Activated naive CD4-positive, alpha-beta T cell treated with anti-CD3 and anti-CD28 coated beads, Interleukin-2, amount 10 ng/mL, durations not matched to agents 7 days and 5 days (primary cell): ENCODE measurements at regions not wholly inside any gene's neighbourhood (a gene's known extent, or its start where the extent isn't known, plus 50 kb on each side); places are given as distances from the start of the nearest gene placed in this dataset.

Experiments used
- CTCF ChIA-PET: fragments of 350-600 bp; sonication (Branson Sonifier 250); formaldehyde crosslinking; loops from one replicate; lab custom pipeline; 2021; ENCODE audit warnings: antibody characterized with exemption; lab: Charles Lee
- DNase-seq: peaks from one replicate; pipeline ENCODE4 v3.0.0-alpha.2; 2020
- H3K27ac Mint-ChIP-seq: one replicate; pipeline ENCODE4 v1.8.0; 2021; ENCODE audit warnings: mild to moderate bottlenecking, moderate library complexity, mixed read lengths
- H3K27me3 Mint-ChIP-seq: one replicate; pipeline ENCODE4 v1.8.0; 2021; ENCODE audit warnings: mild to moderate bottlenecking, mixed read lengths
- H3K36me3 Mint-ChIP-seq: one replicate; pipeline ENCODE4 v1.8.0; 2021; ENCODE audit warnings: mixed read lengths
- H3K4me1 Mint-ChIP-seq: one replicate; pipeline ENCODE4 v1.8.0; 2021; ENCODE audit warnings: mixed read lengths
- H3K4me3 Mint-ChIP-seq: one replicate; pipeline ENCODE4 v1.8.0; 2021; ENCODE audit warnings: mild to moderate bottlenecking, moderate library complexity, mixed read lengths
- H3K9me3 Mint-ChIP-seq: one replicate; pipeline ENCODE4 v1.8.0; 2021; ENCODE audit warnings: mixed read lengths

GRCh38 chr6:153618371-153619322 is 420.4 kb upstream of the OPRM1 start:
- Mint-ChIP-seq H3K36me3 (no peaks in the 10 kb centered on the region), H3K27ac (no peak overlapping the region), H3K9me3 (no peaks in the 10 kb centered on the region), H3K4me3 (no peak overlapping the region), H3K4me1 (no peaks in the 10 kb centered on the region), H3K27me3 (no peaks in the 10 kb centered on the region)
- CTCF ChIA-PET, result no interaction called here
- DNase-seq, result no peak

GRCh38 chr6:153616506-153616905 is 422.5 kb upstream of the OPRM1 start:
- no peaks in the 10 kb centered on the region for H3K4me1 Mint-ChIP-seq
- no peaks in the 10 kb centered on the region for H3K36me3 Mint-ChIP-seq
- no peak overlapping the region for H3K27ac Mint-ChIP-seq
- H3K9me3 Mint-ChIP-seq, result no peaks in the 10 kb centered on the region
- no peaks in the 10 kb centered on the region for H3K27me3 Mint-ChIP-seq
- CTCF ChIA-PET, result no interaction called here
- no peak overlapping the region for H3K4me3 Mint-ChIP-seq
- no peak for DNase-seq

GRCh38 chr6:153613719-153614455 is 425.2 kb upstream of the OPRM1 start:
- Mint-ChIP-seq H3K27me3 (no peaks in the 10 kb centered on the region), H3K4me1 (no peaks in the 10 kb centered on the region), H3K27ac (no peak overlapping the region), H3K9me3 (no peaks in the 10 kb centered on the region), H3K36me3 (no peaks in the 10 kb centered on the region), H3K4me3 (no peak overlapping the region)
- CTCF ChIA-PET, result no interaction called here
- no peak for DNase-seq

GRCh38 chr6:153602401-153602800 is 436.6 kb upstream of the OPRM1 start:
- CTCF ChIA-PET, result no interaction called here
- H3K9me3 Mint-ChIP-seq, result no peaks in the 10 kb centered on the region
- no peaks in the 10 kb centered on the region for H3K36me3 Mint-ChIP-seq
- DNase-seq, result no peak
- H3K27ac Mint-ChIP-seq, result no peak overlapping the region
- H3K4me1 Mint-ChIP-seq, result no peaks in the 10 kb centered on the region
- no peaks in the 10 kb centered on the region for H3K27me3 Mint-ChIP-seq
- no peak overlapping the region for H3K4me3 Mint-ChIP-seq

- Mint-ChIP-seq H3K27me3 (no peaks in the 10 kb centered on the region), H3K4me1 (no peaks in the 10 kb centered on the region), H3K4me3 (no peak overlapping the region), H3K36me3 (no peaks in the 10 kb centered on the region), H3K9me3 (no peaks in the 10 kb centered on the region), H3K27ac (no peak overlapping the region)
- DNase-seq, result no peak
- CTCF ChIA-PET, result no interaction called here
Measured at GRCh38 chr6:153599901-153600300, 439.1 kb upstream of the OPRM1 start.

- no peaks in the 10 kb centered on the region for H3K9me3 Mint-ChIP-seq
- no peak for DNase-seq
- no peak overlapping the region for H3K4me3 Mint-ChIP-seq
- CTCF ChIA-PET, result no interaction called here
- H3K4me1 Mint-ChIP-seq, result peaks cover 20% of the 10 kb centered on the region
- H3K27me3 Mint-ChIP-seq, result no peaks in the 10 kb centered on the region
- H3K36me3 Mint-ChIP-seq, result no peaks in the 10 kb centered on the region
- no peak overlapping the region for H3K27ac Mint-ChIP-seq
Measured at GRCh38 chr6:153595903-153596302, 443.1 kb upstream of the OPRM1 start.

- no peak overlapping the region for H3K4me3 Mint-ChIP-seq
- no peaks in the 10 kb centered on the region for H3K27me3 Mint-ChIP-seq
- H3K27ac Mint-ChIP-seq, result no peak overlapping the region
- peaks cover 27% of the 10 kb centered on the region for H3K4me1 Mint-ChIP-seq
- CTCF ChIA-PET, result no interaction called here
- no peaks in the 10 kb centered on the region for H3K9me3 Mint-ChIP-seq
- no peaks in the 10 kb centered on the region for H3K36me3 Mint-ChIP-seq
- DNase-seq, result no peak
Measured at GRCh38 chr6:153594871-153595270, 444.2 kb upstream of the OPRM1 start.

- CTCF ChIA-PET, result no interaction called here
- H3K9me3 Mint-ChIP-seq, result no peaks in the 10 kb centered on the region
- no peaks in the 10 kb centered on the region for H3K27me3 Mint-ChIP-seq
- peaks cover 27% of the 10 kb centered on the region for H3K4me1 Mint-ChIP-seq
- peak overlapping the region; percentile 43 for H3K4me3 Mint-ChIP-seq
- no peak for DNase-seq
- no peaks in the 10 kb centered on the region for H3K36me3 Mint-ChIP-seq
- peak overlapping the region; percentile 87 for H3K27ac Mint-ChIP-seq
Measured at GRCh38 chr6:153591159-153591558, 447.9 kb upstream of the OPRM1 start.

- Mint-ChIP-seq H3K27me3 (no peaks in the 10 kb centered on the region), H3K4me1 (peaks cover 27% of the 10 kb centered on the region), H3K27ac (peak overlapping the region; percentile 87), H3K9me3 (no peaks in the 10 kb centered on the region), H3K4me3 (no peak overlapping the region), H3K36me3 (no peaks in the 10 kb centered on the region)
- DNase-seq, result no peak
- CTCF ChIA-PET, result no interaction called here
Measured at GRCh38 chr6:153590411-153590810, 448.6 kb upstream of the OPRM1 start.

GRCh38 chr6:153588330-153588729 is 450.7 kb upstream of the OPRM1 start:
- no peaks in the 10 kb centered on the region for H3K36me3 Mint-ChIP-seq
- CTCF ChIA-PET, result no interaction called here
- H3K9me3 Mint-ChIP-seq, result no peaks in the 10 kb centered on the region
- H3K27me3 Mint-ChIP-seq, result no peaks in the 10 kb centered on the region
- no peak overlapping the region for H3K27ac Mint-ChIP-seq
- peaks cover 27% of the 10 kb centered on the region for H3K4me1 Mint-ChIP-seq
- no peak overlapping the region for H3K4me3 Mint-ChIP-seq
- no peak for DNase-seq

- H3K4me1 Mint-ChIP-seq, result no peaks in the 10 kb centered on the region
- H3K27me3 Mint-ChIP-seq, result no peaks in the 10 kb centered on the region
- H3K4me3 Mint-ChIP-seq, result no peak overlapping the region
- peaks cover 3% of the 10 kb centered on the region for H3K9me3 Mint-ChIP-seq
- H3K27ac Mint-ChIP-seq, result no peak overlapping the region
- DNase-seq, result no peak
- no peaks in the 10 kb centered on the region for H3K36me3 Mint-ChIP-seq
- CTCF ChIA-PET, result no interaction called here
Measured at GRCh38 chr6:153583685-153584084, 452.6 kb upstream of the RGS17 start.

GRCh38 chr6:153580776-153581175 is 449.7 kb upstream of the RGS17 start:
- Mint-ChIP-seq H3K27me3 (no peaks in the 10 kb centered on the region), H3K4me1 (no peaks in the 10 kb centered on the region), H3K4me3 (no peak overlapping the region), H3K36me3 (no peaks in the 10 kb centered on the region), H3K9me3 (peaks cover 3% of the 10 kb centered on the region), H3K27ac (no peak overlapping the region)
- no peak for DNase-seq
- CTCF ChIA-PET, result interaction anchor here (0.9 kb wide), 1 partner anchor 17 kb away, joined by 3 read pairs; no protein-coding TSS in a partner anchor

- CTCF ChIA-PET, result no interaction called here
- H3K9me3 Mint-ChIP-seq, result peaks cover 3% of the 10 kb centered on the region
- no peaks in the 10 kb centered on the region for H3K36me3 Mint-ChIP-seq
- no peak overlapping the region for H3K27ac Mint-ChIP-seq
- no peak for DNase-seq
- H3K4me3 Mint-ChIP-seq, result no peak overlapping the region
- H3K27me3 Mint-ChIP-seq, result no peaks in the 10 kb centered on the region
- H3K4me1 Mint-ChIP-seq, result no peaks in the 10 kb centered on the region
Measured at GRCh38 chr6:153575528-153575927, 444.4 kb upstream of the RGS17 start.

- no peak for DNase-seq
- no peaks in the 10 kb centered on the region for H3K36me3 Mint-ChIP-seq
- CTCF ChIA-PET, result no interaction called here
- H3K27ac Mint-ChIP-seq, result no peak overlapping the region
- H3K4me1 Mint-ChIP-seq, result no peaks in the 10 kb centered on the region
- H3K27me3 Mint-ChIP-seq, result no peaks in the 10 kb centered on the region
- H3K4me3 Mint-ChIP-seq, result no peak overlapping the region
- H3K9me3 Mint-ChIP-seq, result peaks cover 3% of the 10 kb centered on the region
Measured at GRCh38 chr6:153574231-153574630, 443.1 kb upstream of the RGS17 start.

- no peak for DNase-seq
- no peaks in the 10 kb centered on the region for H3K27me3 Mint-ChIP-seq
- CTCF ChIA-PET, result no interaction called here
- no peaks in the 10 kb centered on the region for H3K4me1 Mint-ChIP-seq
- H3K27ac Mint-ChIP-seq, result no peak overlapping the region
- no peaks in the 10 kb centered on the region for H3K36me3 Mint-ChIP-seq
- H3K9me3 Mint-ChIP-seq, result no peaks in the 10 kb centered on the region
- no peak overlapping the region for H3K4me3 Mint-ChIP-seq
Measured at GRCh38 chr6:153572371-153572770, 441.3 kb upstream of the RGS17 start.
